AG10803 (cell line): ENCODE measurements at regions not wholly inside any gene's neighbourhood (a gene's known extent, or its start where the extent isn't known, plus 50 kb on each side); places are given as distances from the start of the nearest gene placed in this dataset.

Source experiments
- DNase-seq: peaks from one replicate; pipeline ENCODE4 v3.0.0; 2010; ENCODE audit warnings: low read depth
- H3K4me3 ChIP-seq: 2 replicates; pipeline ENCODE4 v1.5.1; 2011; ENCODE audit warnings: mild to moderate bottlenecking, low read length, control low read depth
- CTCF ChIP-seq: conservative IDR thresholded peaks from 2 replicates; pipeline ENCODE4 v1.5.1; 2011; ENCODE audit warnings: mild to moderate bottlenecking, low read length, control low read depth, inconsistent platforms

DNA sequence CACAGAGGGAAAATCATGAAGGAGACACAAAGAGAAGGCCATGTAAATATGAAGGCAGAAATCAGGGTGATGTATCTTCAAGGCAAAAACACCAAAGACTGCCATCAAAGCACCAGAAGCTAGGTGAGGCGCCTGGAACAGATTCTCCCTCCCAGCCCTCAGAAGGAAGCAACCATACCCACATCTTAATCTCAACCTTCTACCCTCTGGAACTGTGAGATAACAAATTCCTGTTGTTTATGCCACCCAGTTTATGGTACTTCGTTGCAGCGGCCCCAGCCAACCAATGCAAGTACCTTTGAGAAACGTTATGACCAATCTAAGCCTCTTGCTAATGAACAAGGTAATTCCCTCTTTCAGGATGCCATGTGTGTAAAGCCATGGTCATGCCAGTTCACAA is 66.2 kb upstream of the STXBP5 start:
- H3K4me3 ChIP-seq, result no peak overlapping the region
- DNase-seq, result no peak
- no peak for TF ChIP-seq CTCF

DNA sequence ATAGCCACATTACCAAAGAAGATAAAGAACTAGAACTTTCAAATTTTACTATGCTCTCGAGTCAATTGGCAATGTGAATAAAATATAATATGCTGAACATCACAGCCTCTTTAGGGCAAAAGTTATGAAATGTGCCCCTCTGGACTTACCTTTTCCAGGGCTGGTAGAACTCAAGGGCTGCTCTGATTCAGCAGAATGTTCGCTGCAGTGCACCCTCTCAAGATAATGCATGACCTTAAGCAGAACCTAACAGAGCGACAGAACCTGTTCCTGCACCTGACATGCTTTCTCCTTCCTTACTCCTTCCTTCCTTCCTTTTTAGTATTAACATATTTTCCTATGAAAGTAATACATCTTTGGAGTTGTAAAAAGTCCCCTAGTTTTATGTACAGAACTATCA is 65.4 kb upstream of the STXBP5 start:
- TF ChIP-seq CTCF, result no peak
- H3K4me3 ChIP-seq, result no peak overlapping the region

GRCh38 chr6:147141711-147142308 is 62.4 kb upstream of the STXBP5 start:
- H3K4me3 ChIP-seq, result no peak overlapping the region
- peak; percentile 29 for DNase-seq
- TF ChIP-seq CTCF, result no peak

More for the DNA sequence above, 65.4 kb upstream of the STXBP5 start:
- no peak for DNase-seq

- no peak overlapping the region for H3K4me3 ChIP-seq
- TF ChIP-seq CTCF, result no peak
- DNase-seq, result peak; percentile 22
Measured at GRCh38 chr6:147142684-147143245, 61.5 kb upstream of the STXBP5 start.

DNA sequence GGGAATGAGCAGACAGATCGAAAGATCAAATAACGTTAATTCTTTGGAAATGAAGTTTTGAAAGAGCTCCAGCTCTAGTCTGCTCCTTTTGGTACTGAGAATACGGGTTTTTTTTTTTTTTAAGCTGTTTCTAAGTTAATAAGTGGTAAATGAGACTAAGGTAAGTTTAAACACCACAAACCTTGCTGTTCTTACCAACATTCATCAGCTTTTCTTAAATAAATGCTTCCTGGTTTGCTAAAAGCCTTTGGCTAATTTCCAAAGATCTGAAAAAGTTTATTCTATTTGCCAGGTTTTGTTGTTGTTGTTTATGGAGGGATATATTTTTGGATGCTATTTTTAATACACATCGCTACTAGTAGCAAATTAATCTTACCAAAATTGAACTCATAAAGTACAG is 55.1 kb upstream of the STXBP5 start:
- no peak for TF ChIP-seq CTCF
- DNase-seq, result no peak
- no peak overlapping the region for H3K4me3 ChIP-seq

DNA sequence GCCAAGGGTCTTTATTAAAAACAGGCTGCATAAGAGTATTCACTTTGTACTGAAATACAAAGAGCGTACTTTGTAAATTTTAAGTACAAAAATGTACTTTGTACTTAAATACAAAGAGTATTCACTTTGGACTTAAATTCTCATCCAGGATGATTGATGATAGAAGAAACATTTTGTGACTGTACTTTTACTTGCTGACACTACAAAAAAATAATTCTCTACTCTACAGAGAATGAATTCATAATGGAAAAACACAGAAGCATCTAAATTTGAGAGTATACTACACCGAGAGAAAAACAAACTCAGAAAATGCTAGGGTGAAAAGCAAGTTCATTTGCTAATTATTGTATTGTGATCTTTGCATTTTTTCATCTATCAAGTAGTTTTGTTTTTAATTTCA is 54.4 kb upstream of the STXBP5 start:
- TF ChIP-seq CTCF, result no peak
- H3K4me3 ChIP-seq, result no peak overlapping the region
- DNase-seq, result no peak

- no peak for TF ChIP-seq CTCF
- no peak overlapping the region for H3K4me3 ChIP-seq
- DNase-seq, result no peak
Measured at GRCh38 chr6:147150293-147150692, 53.9 kb upstream of the STXBP5 start.
